ENCODE measurements at regions not wholly inside any gene's neighbourhood (a gene's known extent, or its start where the extent isn't known, plus 50 kb on each side); places are given as distances from the start of the nearest gene placed in this dataset.
"Not testable (repeated sequence)": the region's sequence is repeated elsewhere in the genome, so short reads cannot be mapped to it uniquely, and the experiment has no call there.

DNA sequence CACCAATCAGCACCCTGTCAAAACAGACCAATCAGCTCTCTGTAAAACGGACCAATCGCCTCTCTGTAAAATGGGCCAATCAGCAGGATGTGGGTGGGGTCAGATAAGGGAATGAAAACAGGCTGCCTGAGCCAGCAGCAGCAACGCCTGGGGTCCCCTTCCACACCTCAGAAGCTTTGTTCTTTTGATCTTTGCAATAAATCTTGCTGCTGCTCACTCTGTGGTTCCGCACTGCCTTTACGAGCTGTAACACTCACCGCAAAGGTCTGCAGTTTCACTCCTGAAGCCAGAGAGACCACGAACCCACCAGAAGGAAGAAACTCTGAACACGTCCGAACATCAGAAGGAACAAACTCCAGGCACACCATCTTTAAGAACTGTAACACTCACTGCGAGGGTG lies 251.4 kb downstream of the ZIC4 start:
- DNase-seq (ENCODE audit: low read depth), result not testable (repeated sequence)

DNA sequence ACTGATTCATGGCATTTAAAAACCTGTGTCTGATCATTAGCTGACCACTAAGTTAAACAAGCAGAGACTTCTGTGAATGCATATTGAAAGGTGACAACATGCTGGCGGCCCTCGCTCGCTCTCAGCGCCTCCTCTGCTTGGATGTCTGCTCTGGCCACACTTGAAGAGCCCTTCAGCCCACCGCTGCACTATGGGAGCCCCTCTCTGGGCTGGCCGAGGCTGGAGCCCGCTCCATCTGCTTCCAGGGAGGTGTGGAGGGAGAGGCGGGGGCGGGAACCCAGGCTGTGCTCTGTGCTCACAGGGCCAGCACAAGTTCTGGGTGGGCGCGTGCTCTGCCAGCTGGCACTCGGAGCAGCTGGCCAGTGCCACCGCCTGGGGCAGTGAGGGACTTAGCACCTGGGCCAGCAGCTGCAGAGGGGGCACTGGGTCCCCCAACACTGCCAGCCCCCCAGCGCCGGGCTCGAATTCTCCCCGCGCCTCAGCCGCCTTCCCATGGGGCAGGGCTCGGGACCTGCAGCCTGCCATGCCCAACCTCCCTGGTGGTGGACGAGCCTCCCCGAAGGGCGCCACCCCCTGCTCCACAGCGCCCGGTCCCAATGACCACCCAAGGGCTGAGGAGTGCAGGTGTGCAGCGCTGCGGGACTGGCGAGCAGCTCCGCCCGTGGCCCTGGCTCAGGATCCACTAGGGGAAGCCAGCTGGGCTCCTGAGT lies 252.4 kb downstream of the ZIC4 start:
- DNase-seq (ENCODE audit: low read depth), result no peak

DNA sequence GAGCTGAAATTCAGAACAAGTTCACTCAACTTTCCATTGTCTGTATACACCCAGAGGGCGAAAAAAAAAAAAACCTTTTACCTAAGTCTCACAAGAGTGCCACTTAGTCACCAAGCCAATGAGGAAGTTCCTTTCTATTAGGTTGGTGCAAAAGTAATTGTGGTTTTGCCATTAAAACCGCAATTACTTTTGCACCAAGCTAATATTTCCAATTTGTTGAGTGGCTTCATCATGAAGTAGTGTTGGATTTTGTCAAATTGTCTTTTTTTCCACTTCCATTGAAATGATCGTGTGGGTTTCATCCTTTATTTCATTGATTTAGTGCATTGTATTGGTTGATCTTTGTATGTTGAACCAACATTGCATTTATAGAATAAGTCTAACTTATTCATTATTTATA lies 253.9 kb downstream of the ZIC4 start:
- DNase-seq (ENCODE audit: low read depth), result no peak

DNA sequence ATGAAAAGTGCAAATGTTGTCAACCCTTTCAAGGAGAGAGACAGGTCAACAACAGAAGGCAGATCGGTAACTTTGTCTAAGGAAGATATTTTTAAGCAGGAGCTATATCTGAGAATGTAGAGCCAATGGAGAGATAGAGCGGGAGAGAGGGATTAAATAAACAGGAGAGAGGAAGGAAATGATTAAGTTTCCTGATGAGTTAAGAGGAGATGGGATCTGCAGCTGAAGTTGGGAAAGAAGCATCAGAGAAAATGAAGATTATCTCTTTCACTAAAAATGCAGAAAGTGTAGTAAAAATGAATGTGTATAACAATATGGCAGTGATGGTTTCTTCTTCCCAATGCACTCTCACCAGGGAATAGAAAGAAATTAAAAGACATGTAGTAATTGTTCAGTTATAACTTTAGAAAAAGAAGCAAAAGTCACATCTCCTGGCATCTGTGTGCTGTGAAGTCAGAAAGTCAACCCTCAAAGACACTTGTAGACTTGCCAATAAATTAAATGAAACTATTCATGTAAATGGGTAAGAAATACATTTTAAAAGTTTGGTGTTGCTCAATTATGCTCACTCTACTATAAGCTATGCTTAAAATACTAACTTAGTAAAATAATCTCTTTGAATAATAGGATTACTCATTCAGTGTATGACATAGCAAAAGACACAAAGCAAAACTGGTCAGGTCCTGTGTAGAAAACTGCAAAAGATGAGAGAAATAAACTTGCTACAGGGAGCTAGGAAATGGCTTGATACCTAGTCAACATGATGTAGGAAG lies 264.6 kb downstream of the ZIC4 start:
- DNase-seq (ENCODE audit: low read depth), result peak; percentile 19

DNA sequence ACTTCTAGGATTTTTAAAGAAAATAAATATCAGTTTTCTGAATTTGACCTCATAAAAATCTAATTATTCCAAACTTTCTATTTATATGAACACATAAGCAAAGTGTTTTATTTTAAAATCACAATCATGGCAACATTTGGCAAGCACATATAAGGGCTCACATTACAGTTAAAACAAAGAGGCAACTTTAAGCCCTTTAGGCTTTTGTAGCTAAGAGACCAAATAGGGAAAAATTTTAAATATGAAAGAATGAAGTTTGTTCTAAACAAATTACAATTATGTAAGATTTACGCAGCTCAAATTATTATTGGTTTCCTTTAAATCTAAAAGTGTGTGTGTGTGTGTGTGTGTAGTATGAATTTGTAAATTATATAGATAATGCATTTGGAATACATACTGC lies 267.0 kb downstream of the ZIC4 start:
- peak; percentile 30 for DNase-seq (ENCODE audit: low read depth)

DNA sequence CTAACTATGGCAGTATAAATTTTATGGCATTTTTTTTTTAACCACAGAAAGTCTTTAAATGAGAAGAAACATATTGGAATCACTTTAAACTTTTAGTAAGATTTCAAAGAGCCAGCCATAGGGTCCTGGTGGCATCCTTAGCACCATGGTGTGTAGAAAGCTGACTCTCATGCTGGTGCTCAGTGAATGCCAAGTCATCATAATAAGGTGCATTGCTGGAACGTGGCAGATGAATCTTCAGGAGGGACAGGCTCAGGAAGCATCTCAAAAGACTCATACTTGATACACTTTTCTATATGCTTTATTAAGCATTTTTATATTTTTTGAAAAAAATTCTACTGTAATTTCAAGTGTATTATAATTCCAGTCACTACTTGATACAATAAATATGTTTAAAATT lies 274.2 kb downstream of the ZIC4 start:
- no peak for DNase-seq (ENCODE audit: low read depth)

DNA sequence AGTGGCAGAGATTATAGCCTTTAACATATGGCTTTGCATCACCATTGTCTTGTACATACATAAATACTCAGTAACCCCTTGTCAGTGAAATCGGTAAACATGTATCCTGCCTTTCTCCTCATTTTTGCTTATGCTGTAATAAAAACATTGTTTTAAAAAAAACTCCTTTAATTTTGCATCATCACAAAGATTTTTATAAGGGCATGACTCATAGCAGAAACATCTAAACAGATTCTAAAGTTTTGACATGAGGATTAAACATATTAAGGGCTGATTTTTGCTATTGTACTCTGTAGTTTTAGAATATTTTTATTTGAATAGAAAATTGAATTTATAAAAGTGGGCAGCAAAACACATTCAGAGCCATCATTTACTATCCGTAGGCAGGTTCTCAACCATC lies 275.9 kb downstream of the ZIC4 start:
- peak; percentile 35 for DNase-seq (ENCODE audit: low read depth)

DNA sequence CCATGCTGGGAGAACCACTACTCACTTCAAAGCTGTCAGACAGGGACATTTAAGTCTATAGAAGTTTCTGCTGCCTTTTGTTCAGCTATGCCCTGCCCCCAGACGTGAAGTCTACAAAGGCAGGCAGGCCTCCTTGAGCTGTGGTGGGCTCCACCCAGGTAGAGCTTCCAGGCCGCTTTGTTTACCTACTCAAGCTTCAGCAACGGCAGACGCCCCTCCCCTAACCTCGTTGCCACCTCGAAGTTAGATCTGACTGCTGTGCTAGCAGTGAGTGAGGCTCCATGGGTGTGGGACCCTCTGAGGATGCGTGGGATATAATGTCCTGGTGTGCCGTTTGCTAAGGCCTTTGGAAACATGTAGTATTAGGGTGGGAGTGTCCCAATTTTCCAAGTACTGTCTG lies 276.7 kb downstream of the ZIC4 start:
- DNase-seq (ENCODE audit: low read depth), result no peak

DNA sequence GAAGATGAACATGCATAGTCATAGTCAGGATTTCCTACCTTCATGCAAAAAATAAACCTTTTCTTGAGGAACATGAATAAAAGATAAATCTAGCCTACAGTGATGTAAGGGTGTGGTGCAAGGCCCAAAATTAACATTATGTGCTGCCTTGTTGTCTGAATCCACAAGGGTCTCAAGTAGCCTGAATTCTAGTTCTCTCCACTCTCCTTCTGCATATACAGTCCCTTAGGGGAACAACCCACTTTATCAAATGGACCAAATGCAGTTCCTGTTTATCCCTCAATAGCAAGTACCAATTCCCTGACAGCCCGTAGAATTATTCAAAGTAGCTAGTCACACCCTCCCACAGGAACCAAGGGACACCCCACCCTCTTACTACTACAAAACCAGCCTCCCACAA lies 284.0 kb downstream of the ZIC4 start:
- DNase-seq (ENCODE audit: low read depth), result no peak

DNA sequence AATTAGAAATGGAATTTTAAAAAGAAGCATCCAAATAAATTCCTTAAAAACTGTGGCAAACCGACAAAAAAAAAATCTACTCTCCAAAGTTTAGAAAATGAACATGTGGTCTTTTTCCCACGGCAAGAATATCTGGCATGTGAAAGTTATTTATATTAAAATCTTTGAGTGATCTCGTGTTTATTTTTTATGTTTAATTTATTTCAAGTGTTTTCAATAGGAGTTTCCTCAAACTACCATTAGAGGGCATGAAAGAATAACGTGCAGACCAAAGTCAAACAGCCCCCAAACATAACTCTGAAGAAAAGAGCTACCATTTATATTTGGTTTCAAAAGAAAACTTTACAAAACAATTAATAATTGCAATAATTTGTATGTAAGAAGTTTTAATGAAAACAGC lies 286.4 kb downstream of the ZIC4 start:
- peak; percentile 29 for DNase-seq (ENCODE audit: low read depth)

DNA sequence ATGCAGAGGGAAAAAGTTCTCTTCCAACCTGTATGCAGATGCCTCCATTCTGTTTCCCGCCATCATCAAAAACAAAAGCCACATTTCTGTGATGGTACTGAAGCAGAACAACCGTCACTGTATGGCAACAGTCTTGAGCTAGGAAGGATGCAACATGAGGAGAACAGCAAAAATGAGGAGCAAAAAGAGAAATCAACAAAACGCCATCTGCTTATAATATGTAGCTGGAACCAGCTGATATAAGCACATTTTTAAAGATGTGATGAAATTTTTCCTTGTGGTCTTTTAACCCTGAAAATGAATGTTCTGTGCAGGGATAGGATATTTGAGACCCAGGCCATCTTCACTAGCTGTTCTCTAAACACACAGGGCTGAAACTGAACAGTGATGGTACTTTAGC lies 287.0 kb downstream of the ZIC4 start:
- peak; percentile 49 for DNase-seq (ENCODE audit: low read depth)

DNA sequence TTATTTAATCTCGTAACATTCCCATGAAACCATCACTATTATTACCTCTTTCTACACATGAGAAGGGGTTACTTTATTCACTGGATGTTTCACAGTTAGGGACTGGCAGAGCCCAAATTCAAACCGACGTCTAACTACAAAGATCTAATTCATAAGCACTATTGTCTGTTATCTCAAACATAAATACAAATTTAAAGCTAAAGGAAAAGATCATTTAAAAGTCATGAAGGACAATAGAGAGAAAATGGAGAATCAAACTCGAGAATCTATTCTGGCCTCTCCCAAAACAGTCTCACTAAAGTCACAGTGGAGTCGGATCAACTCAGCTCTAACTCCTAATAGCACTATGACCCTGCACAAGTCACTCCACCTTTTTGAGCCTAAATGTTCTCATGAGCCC lies 287.7 kb downstream of the ZIC4 start:
- no peak for DNase-seq (ENCODE audit: low read depth)

DNA sequence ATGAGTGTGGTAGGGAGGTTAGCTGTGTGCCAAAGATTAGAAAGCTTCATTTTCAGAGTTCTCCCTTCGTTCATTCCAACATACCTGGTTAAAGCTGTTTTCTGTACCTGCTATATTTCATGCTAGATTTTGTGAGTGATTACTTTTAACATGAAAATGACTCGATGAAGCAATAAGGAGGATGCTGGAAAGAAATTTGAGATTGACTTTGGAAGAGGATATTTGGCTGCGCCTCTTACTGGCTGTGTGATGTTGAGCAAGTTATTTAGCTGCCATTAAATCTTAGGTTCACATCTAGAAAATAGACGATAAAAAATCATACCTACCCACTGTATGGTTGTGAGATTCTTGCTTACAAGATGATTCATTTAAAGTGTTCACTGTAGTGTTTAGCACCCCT lies 288.7 kb downstream of the ZIC4 start:
- peak; percentile 33 for DNase-seq (ENCODE audit: low read depth)

DNA sequence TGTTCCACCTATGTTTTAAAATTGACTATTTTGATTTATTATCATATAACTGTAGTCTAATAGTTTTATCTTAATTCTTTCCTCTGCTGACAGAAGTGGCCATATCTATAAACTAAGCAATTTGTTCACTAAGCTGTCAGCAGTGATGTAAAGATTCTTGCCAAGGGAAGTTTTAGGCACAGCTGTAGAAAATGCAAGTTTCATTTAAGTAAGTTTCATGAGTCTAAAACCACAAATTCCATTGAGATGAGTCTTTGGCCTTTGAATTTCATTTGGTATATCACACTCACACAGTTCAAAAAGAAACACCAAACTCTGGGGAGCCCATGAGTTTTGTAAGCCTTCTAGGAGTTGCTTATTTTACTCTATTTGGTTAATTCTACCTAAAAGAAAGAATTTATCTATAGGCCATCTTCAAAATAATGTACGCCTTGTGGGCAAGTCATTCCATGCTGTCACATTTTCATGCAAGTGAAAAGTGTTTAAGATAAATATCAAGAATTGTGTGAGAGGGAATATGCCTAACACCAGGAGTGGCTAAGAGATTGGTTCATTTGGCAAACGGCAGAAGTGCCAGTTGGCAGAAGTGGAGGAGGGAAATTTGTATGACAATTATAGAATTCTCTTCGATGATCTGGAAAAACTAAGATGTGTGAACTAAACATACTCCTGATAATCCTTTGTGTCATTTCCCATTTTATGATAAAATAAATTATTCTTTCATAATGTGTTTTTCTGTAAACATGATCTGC lies 292.9 kb downstream of the ZIC4 start:
- peak; percentile 86 for DNase-seq (ENCODE audit: low read depth)

DNA sequence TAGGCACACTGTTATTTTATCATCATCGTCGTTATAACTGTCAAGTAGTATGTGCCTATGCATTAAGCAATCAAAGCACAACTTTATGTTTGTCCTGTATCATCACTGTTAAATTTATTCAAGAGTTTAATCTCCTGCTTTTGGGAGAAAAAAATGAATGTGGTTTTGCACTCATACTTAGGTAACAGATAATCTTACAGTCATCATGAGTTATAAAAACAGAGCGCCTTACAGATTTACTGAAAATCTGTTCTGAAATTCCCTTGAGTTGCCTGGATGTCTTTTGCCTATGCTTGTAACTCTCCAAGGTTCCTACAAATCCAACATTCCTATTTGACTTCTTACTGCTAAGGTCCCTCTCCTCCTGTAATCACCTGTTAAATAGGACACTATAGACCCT lies 307.3 kb downstream of the ZIC4 start:
- DNase-seq (ENCODE audit: low read depth), result no peak

DNA sequence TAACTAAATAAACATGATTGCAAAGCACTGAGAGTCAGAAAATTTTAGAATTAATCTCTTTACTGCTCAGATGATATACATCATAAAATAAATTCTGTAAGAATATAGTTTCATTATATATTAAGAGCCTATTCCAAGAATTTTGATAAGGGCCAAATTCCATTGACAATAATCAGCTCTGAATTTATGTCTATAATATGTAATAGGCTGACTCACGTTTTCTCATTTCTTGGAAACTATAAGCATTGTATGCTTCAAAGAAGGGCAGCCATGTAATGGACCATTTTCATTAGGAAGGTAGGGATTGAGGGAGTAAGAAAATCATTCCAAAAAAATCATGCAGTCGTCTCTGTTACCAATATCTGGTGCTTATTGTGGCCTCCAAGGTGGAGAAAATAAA lies 315.9 kb downstream of the ZIC4 start:
- no peak for DNase-seq (ENCODE audit: low read depth)

DNA sequence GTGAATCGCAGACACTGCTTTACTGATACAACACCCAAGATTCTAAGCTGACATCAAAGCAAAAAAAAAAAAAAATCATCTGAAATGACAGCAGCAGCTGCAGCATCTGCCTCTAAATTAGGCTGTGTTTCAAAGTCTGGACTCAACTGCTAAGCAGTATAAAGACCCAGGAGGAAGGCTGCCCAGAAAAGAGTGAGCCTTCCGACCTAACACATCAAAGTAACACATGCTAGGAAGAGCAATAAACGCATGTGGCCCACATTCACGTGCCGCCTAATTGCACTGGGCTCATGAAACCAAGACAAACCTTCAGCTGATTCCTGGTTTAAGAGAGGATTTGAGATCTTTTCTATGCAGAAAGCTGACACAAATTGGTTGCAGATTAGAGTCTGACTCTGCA lies 317.1 kb downstream of the ZIC4 start:
- no peak for DNase-seq (ENCODE audit: low read depth)

DNA sequence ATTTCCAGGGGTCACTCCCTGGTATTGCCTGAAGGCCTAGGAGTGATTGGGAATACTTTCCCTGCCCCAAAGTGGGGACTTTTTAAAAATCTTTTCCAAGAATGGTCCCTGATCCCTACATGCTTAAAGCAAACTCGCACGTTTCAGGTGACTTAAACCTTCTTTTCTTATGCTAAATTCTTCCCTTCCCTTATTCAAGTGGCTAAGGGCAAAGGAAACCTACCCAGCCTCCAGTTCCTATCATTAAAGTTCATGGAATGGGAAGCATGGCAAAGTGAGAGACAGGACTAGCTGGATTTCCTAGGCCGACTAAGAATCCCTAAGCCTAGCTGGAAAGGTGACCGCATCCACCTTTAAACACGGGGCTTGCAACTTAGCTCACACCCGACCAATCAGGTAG lies 346.8 kb downstream of the ZIC4 start:
- not testable (repeated sequence) for DNase-seq (ENCODE audit: low read depth)

DNA sequence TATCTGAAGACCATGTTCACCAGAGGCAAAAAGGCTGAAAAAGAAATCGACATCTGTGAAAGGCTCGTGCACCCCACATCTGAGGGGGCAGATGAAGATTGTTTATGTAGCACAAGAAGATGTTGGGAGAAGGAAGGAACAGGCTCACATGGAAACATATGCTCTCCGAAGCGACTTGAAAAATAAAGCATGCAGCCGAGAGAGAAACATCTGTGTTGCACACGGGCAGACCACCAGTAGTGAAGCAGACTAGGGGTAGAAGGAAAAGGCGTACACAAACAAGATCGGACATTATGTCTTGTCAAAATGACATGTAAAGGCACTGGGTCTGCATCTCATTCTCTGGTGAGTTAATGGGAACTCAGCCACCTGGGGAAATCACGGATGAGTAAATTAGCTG lies 356.5 kb downstream of the ZIC4 start:
- DNase-seq (ENCODE audit: low read depth), result no peak

DNA sequence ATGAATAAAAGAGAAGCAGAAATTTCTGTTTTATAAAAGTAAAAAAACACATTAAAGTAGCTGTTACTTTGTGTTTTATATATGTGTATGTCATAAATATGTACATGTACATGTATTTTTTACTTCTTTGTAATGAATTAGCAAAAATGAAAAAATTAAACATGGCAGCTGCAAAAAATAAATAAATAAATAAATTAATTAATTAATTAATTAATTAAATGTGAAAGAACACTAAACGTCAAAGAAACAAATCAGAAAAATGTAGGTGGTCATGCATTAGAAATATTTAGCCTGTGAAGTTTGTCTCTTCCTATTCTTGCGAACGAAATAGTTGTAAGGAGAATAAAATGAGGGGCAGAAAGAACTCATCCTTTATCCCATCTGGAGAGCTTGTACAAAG lies 357.0 kb downstream of the ZIC4 start:
- no peak for DNase-seq (ENCODE audit: low read depth)

DNA sequence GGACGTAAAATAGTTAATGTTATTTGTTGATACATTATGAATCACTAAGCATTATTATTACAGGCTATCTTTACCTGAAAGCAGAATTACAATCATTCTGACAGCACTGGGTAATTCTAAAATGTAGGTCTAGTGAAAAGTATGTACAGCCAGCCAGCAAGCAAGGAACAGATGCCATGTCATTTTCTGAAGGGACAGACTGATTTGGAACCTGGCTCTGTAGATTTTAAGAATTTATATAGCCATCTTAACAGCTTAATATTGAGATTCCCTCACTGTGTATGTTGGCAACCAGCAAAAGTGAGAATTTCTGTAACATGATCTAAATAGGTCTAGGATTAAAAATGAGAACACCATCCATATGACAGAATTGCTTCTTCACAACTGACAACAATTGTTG lies 359.4 kb downstream of the ZIC4 start:
- DNase-seq (ENCODE audit: low read depth), result no peak

DNA sequence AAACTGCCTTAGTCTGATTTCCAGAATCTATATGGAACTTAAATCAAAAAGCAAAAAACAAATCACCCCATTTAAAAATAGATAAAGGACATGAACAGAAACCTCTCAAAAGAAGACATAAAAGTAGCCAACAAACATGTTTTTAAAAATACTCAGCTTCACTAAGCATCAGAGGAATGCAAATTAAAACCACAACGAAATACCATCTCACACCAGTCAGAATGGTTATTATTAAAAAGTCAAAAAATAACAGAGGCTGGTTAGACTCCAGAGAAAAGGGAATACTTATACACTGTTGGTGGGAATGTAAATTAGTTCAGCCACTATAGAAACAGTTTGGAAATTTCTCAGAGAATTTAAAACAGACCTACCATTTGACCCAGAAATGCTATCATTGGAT lies 367.9 kb downstream of the ZIC4 start:
- DNase-seq (ENCODE audit: low read depth), result peak; percentile 52

DNA sequence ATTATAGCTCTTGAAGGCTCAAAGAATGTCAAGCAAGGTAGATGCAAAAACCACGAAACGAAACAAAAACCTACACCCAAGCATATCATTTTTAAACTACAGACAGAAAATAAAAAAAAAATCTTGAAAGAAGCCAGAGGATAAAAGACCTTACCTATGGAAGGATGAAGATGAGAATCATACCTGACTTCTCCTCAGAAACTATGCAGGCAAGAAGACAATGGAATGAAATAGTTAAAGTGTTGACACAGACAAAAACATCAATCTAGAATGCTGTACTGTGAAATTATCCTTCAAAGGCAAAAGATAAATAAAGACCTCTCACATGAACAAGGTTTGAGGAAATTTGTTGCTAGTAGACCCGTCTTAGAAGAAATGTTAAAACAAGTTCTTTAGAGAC lies 372.0 kb downstream of the ZIC4 start:
- DNase-seq (ENCODE audit: low read depth), result no peak
